Mesothelial cell of epicardium (in vitro differentiated cells): ENCODE measurements at regions not wholly inside any gene's neighbourhood (a gene's known extent, or its start where the extent isn't known, plus 50 kb on each side); places are given as distances from the start of the nearest gene placed in this dataset.

Experiments
- DNase-seq, 2 experiments: peaks; one replicate each; pipeline ENCODE4 v3.0.0; 2021; ENCODE audit warnings: low spot score in 2 of 2; ENCODE audit not compliant: unreplicated experiment in 2 of 2
- H3K27ac Mint-ChIP-seq: 2 replicates; pipeline ENCODE4 v1.8.0; 2021; ENCODE audit warnings: mixed read lengths
- H3K27me3 Mint-ChIP-seq: 2 replicates; pipeline ENCODE4 v1.8.0; 2021; ENCODE audit warnings: low read depth, mixed read lengths
- H3K36me3 Mint-ChIP-seq: 2 replicates; pipeline ENCODE4 v1.8.0; 2021; ENCODE audit warnings: mixed read lengths
- H3K4me1 Mint-ChIP-seq: 2 replicates; pipeline ENCODE4 v1.8.0; 2021; ENCODE audit warnings: mixed read lengths
- H3K4me3 Mint-ChIP-seq: 2 replicates; pipeline ENCODE4 v1.8.0; 2021; ENCODE audit warnings: mild to moderate bottlenecking, moderate library complexity, mixed read lengths
- H3K9me3 Mint-ChIP-seq: 2 replicates; pipeline ENCODE4 v1.8.0; 2021; ENCODE audit warnings: mixed read lengths
- CTCF ChIP-seq: fragments of 200-600 bp; sonication (generic); IDR thresholded peaks from one replicate; pipeline ENCODE4 v1.5.0; 2021; ENCODE audit warnings: antibody characterized with exemption; ENCODE audit not compliant: unreplicated experiment

- DNase-seq, result no peak
- Mint-ChIP-seq H3K9me3 (no peaks in the 10 kb centered on the region), H3K4me1 (peaks cover 7% of the 10 kb centered on the region), H3K27ac (no peak overlapping the region), H3K36me3 (no peaks in the 10 kb centered on the region), H3K4me3 (no peak overlapping the region), H3K27me3 (no peaks in the 10 kb centered on the region)
- no peak for TF ChIP-seq CTCF
Observed at GRCh38 chr10:78953113-78953798, 115.5 kb upstream of the ZMIZ1 start.

- Mint-ChIP-seq H3K9me3 (no peaks in the 10 kb centered on the region), H3K27me3 (no peaks in the 10 kb centered on the region), H3K36me3 (no peaks in the 10 kb centered on the region), H3K27ac (no peak overlapping the region), H3K4me3 (no peak overlapping the region), H3K4me1 (peaks cover 7% of the 10 kb centered on the region)
- no peak for DNase-seq
- no peak for TF ChIP-seq CTCF
Observed at GRCh38 chr10:78953799-78954297, 114.9 kb upstream of the ZMIZ1 start.

GRCh38 chr10:78954689-78955088 lies 114.1 kb upstream of the ZMIZ1 start:
- H3K27me3 Mint-ChIP-seq, result no peaks in the 10 kb centered on the region
- no peak for TF ChIP-seq CTCF
- H3K27ac Mint-ChIP-seq, result no peak overlapping the region
- no peak for DNase-seq
- peaks cover 11% of the 10 kb centered on the region for H3K4me1 Mint-ChIP-seq
- H3K4me3 Mint-ChIP-seq, result no peak overlapping the region
- H3K9me3 Mint-ChIP-seq, result no peaks in the 10 kb centered on the region
- H3K36me3 Mint-ChIP-seq, result no peaks in the 10 kb centered on the region

GRCh38 chr10:78955206-78955605 lies 113.6 kb upstream of the ZMIZ1 start:
- no peak for TF ChIP-seq CTCF
- Mint-ChIP-seq H3K27me3 (no peaks in the 10 kb centered on the region), H3K36me3 (no peaks in the 10 kb centered on the region), H3K4me3 (no peak overlapping the region), H3K9me3 (no peaks in the 10 kb centered on the region), H3K27ac (no peak overlapping the region), H3K4me1 (peaks cover 16% of the 10 kb centered on the region)
- DNase-seq, result no peak

- Mint-ChIP-seq H3K4me3 (no peak overlapping the region), H3K27ac (no peak overlapping the region), H3K27me3 (no peaks in the 10 kb centered on the region), H3K4me1 (peaks cover 28% of the 10 kb centered on the region), H3K36me3 (no peaks in the 10 kb centered on the region), H3K9me3 (no peaks in the 10 kb centered on the region)
- no peak for TF ChIP-seq CTCF
- no peak for DNase-seq
Observed at GRCh38 chr10:78956391-78956790, 112.4 kb upstream of the ZMIZ1 start.
